Natural killer cell (primary cell): ENCODE measurements at regions not wholly inside any gene's neighbourhood (a gene's known extent, or its start where the extent isn't known, plus 50 kb on each side); places are given as distances from the start of the nearest gene placed in this dataset.

Source experiments
- ATAC-seq, 3 donors: fragments of 150-1000 bp in 2 of 3; fragments of 200-7000 bp in 1 of 3; cut with Tn5 transposase; 1 replicate in 1 of 3; 2 replicates in 2 of 3; pipeline ENCODE4 v1.10.0; 2021; ENCODE audit warnings: mild to moderate bottlenecking in 2 of 3, moderate library complexity in 2 of 3
- DNase-seq, 2 donors: peaks; one replicate each; pipeline versions ENCODE4 v3.0.0 to v3.0.0-alpha.2; 2013 to 2021; ENCODE audit warnings: mixed read lengths in 1 of 2
- H3K27ac ChIP-seq: one replicate; pipeline ENCODE4 v1.5.1; 2013; ENCODE audit warnings: mild to moderate bottlenecking, low read length
- H3K27me3 ChIP-seq: one replicate; pipeline ENCODE4 v1.6.1; 2013; ENCODE audit warnings: low read length; ENCODE audit not compliant: control insufficient read depth, insufficient read depth
- H3K36me3 ChIP-seq: one replicate; pipeline ENCODE4 v1.6.1; 2013; ENCODE audit warnings: low read length; ENCODE audit not compliant: control insufficient read depth, insufficient read depth
- H3K4me1 ChIP-seq: one replicate; pipeline ENCODE4 v1.6.1; 2013; ENCODE audit warnings: low read length; ENCODE audit not compliant: control insufficient read depth, insufficient read depth
- H3K4me3 ChIP-seq: one replicate; pipeline ENCODE4 v1.5.1; 2013; ENCODE audit warnings: low read length
- H3K9me3 ChIP-seq: one replicate; pipeline ENCODE4 v1.6.1; 2013; ENCODE audit warnings: low read length; ENCODE audit not compliant: control insufficient read depth, insufficient read depth
- H3K27ac Mint-ChIP-seq, 2 donors: one replicate each; pipeline ENCODE4 v1.8.0; 2022; ENCODE audit warnings: mild to moderate bottlenecking in 2 of 2, mixed read lengths in 2 of 2, moderate library complexity in 1 of 2
- H3K27me3 Mint-ChIP-seq, 2 donors: one replicate each; pipeline ENCODE4 v1.8.0; 2022; ENCODE audit warnings: low read depth in 2 of 2, mixed read lengths in 2 of 2
- H3K36me3 Mint-ChIP-seq: one replicate; pipeline ENCODE4 v1.8.0; 2022; ENCODE audit warnings: mixed read lengths
- H3K4me1 Mint-ChIP-seq, 2 donors: one replicate each; pipeline ENCODE4 v1.8.0; 2022; ENCODE audit warnings: mixed read lengths in 2 of 2
- H3K4me3 Mint-ChIP-seq: one replicate; pipeline ENCODE4 v1.8.0; 2022; ENCODE audit warnings: mild to moderate bottlenecking, moderate library complexity, mixed read lengths
- H3K9me3 Mint-ChIP-seq, 2 donors: one replicate each; pipeline ENCODE4 v1.8.0; 2022; ENCODE audit warnings: mixed read lengths in 2 of 2
- CTCF ChIP-seq: fragments of 200-600 bp; IDR thresholded peaks from one replicate; pipeline ENCODE4 v1.8.0; 2022; ENCODE audit warnings: antibody characterized with exemption
- WGBS: methylation state at CpG from one replicate; pipeline ENCODE4 v1.1.7; 2013; ENCODE audit warnings: missing lambda C conversion rate; ENCODE audit not compliant: insufficient coverage; 5-methylcytosine and 5-hydroxymethylcytosine counted together
- intact Hi-C: fragments of 100-400 bp; cut with micrococcal nuclease; formaldehyde crosslinking; loops from one replicate; pipeline ENCODE4 v1.14.2; 2022

- H3K4me1 ChIP-seq: no peaks in the 10 kb centered on the region
- no peak overlapping the region for H3K27ac Mint-ChIP-seq
- H3K9me3 ChIP-seq: peaks cover 7% of the 10 kb centered on the region
- DNase-seq: no peak
- H3K27me3 Mint-ChIP-seq: no peaks in the 10 kb centered on the region
- H3K36me3 Mint-ChIP-seq: peaks cover 25% of the 10 kb centered on the region
- TF ChIP-seq CTCF: no peak
- H3K27ac ChIP-seq: no peak overlapping the region
- H3K27me3 ChIP-seq: no peaks in the 10 kb centered on the region
- no peak for ATAC-seq
- no peaks in the 10 kb centered on the region for H3K36me3 ChIP-seq
- intact Hi-C loops: no loop called here
- WGBS: 89% methylated on average over 2 of the region's 2 CpGs
- H3K4me3 Mint-ChIP-seq: no peak overlapping the region
- H3K9me3 Mint-ChIP-seq: peaks cover 12 to 33% of the 10 kb centered on the region in 2 donors
- no peaks in the 10 kb centered on the region for H3K4me1 Mint-ChIP-seq
- no peak overlapping the region for H3K4me3 ChIP-seq
Observed at GRCh38 chr2:51484605-51485004, 452.7 kb upstream of the NRXN1 start.

GRCh38 chr2:51483720-51484119 is 451.8 kb upstream of the NRXN1 start:
- intact Hi-C loops: no loop called here
- H3K27ac Mint-ChIP-seq: no peak overlapping the region
- no peak overlapping the region for H3K4me3 Mint-ChIP-seq
- H3K27me3 Mint-ChIP-seq: no peaks in the 10 kb centered on the region
- Histone ChIP-seq H3K27ac (no peak overlapping the region), H3K9me3 (peaks cover 3% of the 10 kb centered on the region), H3K4me1 (no peaks in the 10 kb centered on the region), H3K4me3 (no peak overlapping the region), H3K27me3 (no peaks in the 10 kb centered on the region), H3K36me3 (no peaks in the 10 kb centered on the region)
- DNase-seq (no peak), ATAC-seq (no peak)
- peaks cover 25% of the 10 kb centered on the region for H3K36me3 Mint-ChIP-seq
- H3K4me1 Mint-ChIP-seq: no peaks in the 10 kb centered on the region
- no peak for TF ChIP-seq CTCF
- WGBS: no CpG with 5 or more reads among the region's 1 CpG
- peaks cover 14 to 31% of the 10 kb centered on the region in 2 donors for H3K9me3 Mint-ChIP-seq

- peaks cover 3% of the 10 kb centered on the region for H3K9me3 ChIP-seq
- H3K27me3 Mint-ChIP-seq: no peaks in the 10 kb centered on the region
- DNase-seq (no peak), ATAC-seq (no peak)
- H3K27ac ChIP-seq: no peak overlapping the region
- no peaks in the 10 kb centered on the region for H3K4me1 ChIP-seq
- intact Hi-C loops: no loop called here
- no peaks in the 10 kb centered on the region for H3K27me3 ChIP-seq
- H3K4me1 Mint-ChIP-seq: no peaks in the 10 kb centered on the region
- no peak overlapping the region for H3K4me3 ChIP-seq
- no peak for TF ChIP-seq CTCF
- WGBS: 88% methylated on average over 5 of the region's 7 CpGs
- no peak overlapping the region for H3K4me3 Mint-ChIP-seq
- peaks cover 7% of the 10 kb centered on the region for H3K36me3 Mint-ChIP-seq
- H3K27ac Mint-ChIP-seq: no peak overlapping the region
- peaks cover 21 to 35% of the 10 kb centered on the region in 2 donors for H3K9me3 Mint-ChIP-seq
- no peaks in the 10 kb centered on the region for H3K36me3 ChIP-seq
Observed at GRCh38 chr2:51472783-51473182, 440.9 kb upstream of the NRXN1 start.

GRCh38 chr2:51472300-51472699 is 440.4 kb upstream of the NRXN1 start:
- ATAC-seq (no peak), DNase-seq (no peak)
- intact Hi-C loops: no loop called here
- Mint-ChIP-seq H3K4me3 (no peak overlapping the region), H3K27ac (no peak overlapping the region), H3K9me3 (peaks cover 19 to 30% of the 10 kb centered on the region in 2 donors), H3K27me3 (no peaks in the 10 kb centered on the region), H3K36me3 (peaks cover 7% of the 10 kb centered on the region), H3K4me1 (no peaks in the 10 kb centered on the region)
- 92% methylated on average over 1 of the region's 2 CpGs for WGBS
- H3K27me3 ChIP-seq: no peaks in the 10 kb centered on the region
- no peak for TF ChIP-seq CTCF
- H3K9me3 ChIP-seq: peaks cover 3% of the 10 kb centered on the region
- no peak overlapping the region for H3K4me3 ChIP-seq
- no peaks in the 10 kb centered on the region for H3K36me3 ChIP-seq
- no peaks in the 10 kb centered on the region for H3K4me1 ChIP-seq
- H3K27ac ChIP-seq: no peak overlapping the region
